Psoas muscle (tissue), 7 donors: ENCODE measurements at regions not wholly inside any gene's neighbourhood (a gene's known extent, or its start where the extent isn't known, plus 50 kb on each side); places are given as distances from the start of the nearest gene placed in this dataset.
A peak's percentile ranks its signal among the peaks of the same experiment; 100 is the strongest.

ENCODE experiments used
- ATAC-seq, 4 donors: fragments of 200-7000 bp; cut with Tn5 transposase; one replicate each; pipeline ENCODE4 v1.9.1; 2020; ENCODE audit warnings: moderate library complexity in 3 of 4, mild to moderate bottlenecking in 2 of 4
- DNase-seq, 2 donors: peaks; one replicate each; pipeline ENCODE4 v3.0.0-alpha.2; 2020
- H3K27ac ChIP-seq: fragments of 200-600 bp; one replicate; pipeline ENCODE4 v1.8.0; 2022
- H3K27me3 ChIP-seq, 3 donors: fragments of 200-600 bp in 1 of 3; one replicate each; pipeline versions ENCODE4 v1.6.1 to v1.8.0; 2013 to 2022; ENCODE audit warnings: low read length in 2 of 3, mild to moderate bottlenecking in 2 of 3, moderate library complexity in 1 of 3; ENCODE audit not compliant: insufficient read depth in 3 of 3
- H3K36me3 ChIP-seq, 2 donors: fragments of 200-600 bp in 1 of 2; one replicate each; pipeline versions ENCODE4 v1.6.1 to v1.8.0; 2013 to 2022; ENCODE audit warnings: low read depth in 1 of 2, mild to moderate bottlenecking in 1 of 2, moderate library complexity in 1 of 2; ENCODE audit not compliant: insufficient read depth in 1 of 2
- H3K4me1 ChIP-seq: fragments of 200-600 bp; one replicate; pipeline ENCODE4 v1.8.0; 2022
- H3K4me3 ChIP-seq: fragments of 200-600 bp; one replicate; pipeline ENCODE4 v1.8.0; 2022; ENCODE audit warnings: mild to moderate bottlenecking
- H3K9me3 ChIP-seq: fragments of 200-600 bp; one replicate; pipeline ENCODE4 v1.8.0; 2022
- WGBS, 3 donors: extraction: QIAGEN DNeasy Blood & Tissue Kit; methylation state at CpG; one replicate each; pipeline versions ENCODE4 v1.1.6 to v1.1.7; 2013; 5-methylcytosine and 5-hydroxymethylcytosine counted together
- intact Hi-C, 2 donors: fragments of 100-400 bp; cut with DNase I; formaldehyde crosslinking; loops; one replicate each; pipeline versions ENCODE4 v1.11.0 to v1.14.2; 2022
- TF ChIP-seq, protein P1 (sequence below): fragments of 200-600 bp; IDR thresholded peaks from one replicate; pipeline ENCODE4 v1.8.0; 2022; ENCODE audit warnings: antibody characterized with exemption
- donor health status: healthy with polysubstance abuse.
- donor health status: DM: no; HTN: no; CAD: no; lungs with moderate emphysema.
- donor health status: Bipolar disorder and iron deficiency.
- donor health status: healthy.
- donor health status: DM: yes; HTN: yes; CAD: no.
- donor health status: DM: no; HTN: no; CAD: no.
- donor health status: DM: yes; HTN: yes; CAD: no.

DNA sequence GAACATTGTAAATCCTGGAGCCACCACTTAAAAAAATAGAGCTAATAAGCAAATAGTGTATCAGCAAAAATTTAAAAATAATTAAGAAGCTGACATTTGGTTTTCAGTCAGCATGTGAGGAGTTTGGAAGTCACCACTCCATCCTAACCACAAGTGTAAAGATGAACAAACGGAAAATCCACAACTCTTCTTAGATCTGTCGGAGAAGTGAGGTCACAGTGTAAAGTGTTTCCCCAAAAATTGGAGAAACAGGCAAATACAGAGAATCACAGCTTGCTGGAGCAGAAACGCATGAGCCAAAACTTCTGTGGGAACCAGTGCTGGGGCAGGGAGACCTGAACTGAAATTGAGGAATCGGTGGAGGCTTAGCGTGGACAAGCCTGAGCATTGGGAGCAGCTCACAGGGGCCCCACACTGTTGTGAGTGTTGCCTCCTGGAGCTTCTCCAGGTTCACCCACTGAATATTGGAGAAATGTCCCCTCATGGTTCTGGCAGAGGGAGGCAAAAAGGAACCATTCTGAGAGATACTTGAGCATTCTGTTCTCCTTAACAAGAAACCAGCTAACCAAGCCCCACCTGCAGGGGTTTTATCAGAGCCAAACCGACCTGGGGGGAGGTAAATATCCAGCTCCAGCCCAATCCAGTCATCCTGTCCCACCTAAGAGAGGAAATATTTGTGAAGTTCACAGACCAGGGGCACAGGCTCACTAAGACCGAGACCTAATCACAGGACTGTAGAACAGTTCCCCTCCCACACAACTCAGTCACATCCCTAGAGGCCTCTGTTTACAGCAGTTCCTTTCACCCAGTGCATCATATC is 192.0 kb downstream of the ERMARD start:
- Histone ChIP-seq H3K9me3 (no peaks in the 10 kb centered on the region), H3K4me3 (no peak overlapping the region), H3K27ac (no peak overlapping the region), H3K27me3 (peaks cover 0 to 5% (median 0%) of the 10 kb centered on the region in 3 donors), H3K36me3 (no peaks in the 10 kb centered on the region), H3K4me1 (no peaks in the 10 kb centered on the region)
- TF ChIP-seq, protein P1, sequence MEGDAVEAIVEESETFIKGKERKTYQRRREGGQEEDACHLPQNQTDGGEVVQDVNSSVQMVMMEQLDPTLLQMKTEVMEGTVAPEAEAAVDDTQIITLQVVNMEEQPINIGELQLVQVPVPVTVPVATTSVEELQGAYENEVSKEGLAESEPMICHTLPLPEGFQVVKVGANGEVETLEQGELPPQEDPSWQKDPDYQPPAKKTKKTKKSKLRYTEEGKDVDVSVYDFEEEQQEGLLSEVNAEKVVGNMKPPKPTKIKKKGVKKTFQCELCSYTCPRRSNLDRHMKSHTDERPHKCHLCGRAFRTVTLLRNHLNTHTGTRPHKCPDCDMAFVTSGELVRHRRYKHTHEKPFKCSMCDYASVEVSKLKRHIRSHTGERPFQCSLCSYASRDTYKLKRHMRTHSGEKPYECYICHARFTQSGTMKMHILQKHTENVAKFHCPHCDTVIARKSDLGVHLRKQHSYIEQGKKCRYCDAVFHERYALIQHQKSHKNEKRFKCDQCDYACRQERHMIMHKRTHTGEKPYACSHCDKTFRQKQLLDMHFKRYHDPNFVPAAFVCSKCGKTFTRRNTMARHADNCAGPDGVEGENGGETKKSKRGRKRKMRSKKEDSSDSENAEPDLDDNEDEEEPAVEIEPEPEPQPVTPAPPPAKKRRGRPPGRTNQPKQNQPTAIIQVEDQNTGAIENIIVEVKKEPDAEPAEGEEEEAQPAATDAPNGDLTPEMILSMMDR: no peak
- DNase-seq (no peak), ATAC-seq (no peak)
- intact Hi-C loops: no loop called here
- 64 to 68% (median 65%) methylated on average over 7 of the region's 7 CpGs for WGBS, 3 donors

DNA sequence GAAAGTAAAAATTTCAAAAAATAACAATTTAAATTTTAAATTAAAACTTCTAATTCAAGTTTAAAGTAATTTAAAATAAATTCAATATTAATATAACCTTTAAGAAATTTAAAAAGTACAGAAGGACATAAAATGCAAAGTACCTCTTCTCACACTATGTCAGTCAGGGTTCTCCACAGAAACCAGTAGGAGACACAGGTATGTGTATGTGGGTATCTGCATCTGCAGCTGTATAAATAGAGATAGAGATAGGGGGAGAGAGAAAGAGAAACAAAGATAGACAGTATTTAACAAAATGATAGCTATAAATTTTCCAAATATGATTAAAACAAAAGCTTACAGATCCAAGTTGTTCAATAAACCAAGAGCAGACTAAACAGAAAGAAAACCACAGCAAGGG is 190.8 kb downstream of the ERMARD start:
- DNase-seq (no peak), ATAC-seq (no peak)
- no peak overlapping the region for H3K4me3 ChIP-seq
- H3K4me1 ChIP-seq: no peaks in the 10 kb centered on the region
- no peaks in the 10 kb centered on the region for H3K36me3 ChIP-seq
- intact Hi-C loops: no loop called here
- no peak overlapping the region for H3K27ac ChIP-seq
- TF ChIP-seq, protein P1: no peak
- H3K9me3 ChIP-seq: no peaks in the 10 kb centered on the region
- peaks cover 0 to 5% (median 0%) of the 10 kb centered on the region in 3 donors for H3K27me3 ChIP-seq

DNA sequence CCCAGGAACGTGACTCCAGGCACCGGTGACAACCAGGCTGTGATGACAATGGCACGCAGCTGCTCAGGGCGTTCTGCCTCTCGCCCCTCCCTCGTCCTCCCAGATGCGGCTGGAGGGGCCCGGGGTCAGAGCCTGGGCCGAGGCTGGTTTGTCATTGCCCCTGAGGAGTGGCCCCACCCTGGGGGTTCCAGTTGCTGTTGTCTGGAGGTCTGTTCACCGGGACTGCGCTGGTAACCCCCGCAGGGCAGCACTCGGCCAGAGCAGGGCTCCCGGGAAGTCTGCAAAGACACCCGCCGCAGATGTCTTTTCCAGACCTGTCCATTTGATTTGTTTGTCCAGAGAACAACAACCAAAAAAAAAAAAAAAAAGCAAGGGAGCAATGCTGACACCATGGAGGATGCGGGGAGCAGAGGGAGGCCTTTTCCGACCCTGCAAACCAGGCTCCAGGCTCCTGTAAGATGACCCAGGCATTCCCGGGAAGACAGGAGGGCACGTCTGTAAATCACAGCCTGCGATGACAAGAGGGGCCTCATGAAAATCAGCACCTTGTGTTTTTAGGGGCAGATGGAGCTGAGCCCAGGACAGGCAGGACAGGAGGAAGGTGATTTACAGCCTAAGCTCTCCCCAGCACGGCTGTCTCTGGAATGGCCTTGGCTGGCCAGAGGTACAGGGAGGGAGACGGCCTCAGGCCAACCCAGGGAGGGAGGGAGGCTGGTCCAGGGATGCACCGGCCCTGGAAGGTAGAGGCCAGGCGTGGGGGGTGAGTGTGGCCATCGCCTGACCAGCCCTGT is 189.3 kb downstream of the ERMARD start:
- WGBS, 3 donors: 53 to 57% (median 57%) methylated on average over 26 of the region's 26 CpGs
- peak in 2 of 4 donors; percentile 37 to 85 for ATAC-seq

GRCh38 chr6:169939554-169940164 is 188.2 kb downstream of the ERMARD start:
- no peak for DNase-seq
- TF ChIP-seq, protein P1: no peak
- WGBS, 3 donors: 92 to 95% (median 93%) methylated on average over 32 of the region's 32 CpGs
- Histone ChIP-seq H3K4me3 (no peak overlapping the region), H3K9me3 (no peaks in the 10 kb centered on the region), H3K27me3 (peaks cover 0 to 9% (median 1%) of the 10 kb centered on the region in 3 donors), H3K27ac (no peak overlapping the region), H3K4me1 (no peaks in the 10 kb centered on the region), H3K36me3 (no peaks in the 10 kb centered on the region)
- ATAC-seq: no peak
- intact Hi-C loops: no loop called here

More for the DNA sequence above, 189.3 kb downstream of the ERMARD start:
- intact Hi-C loops: no loop called here
- Histone ChIP-seq H3K27ac (no peak overlapping the region), H3K9me3 (no peaks in the 10 kb centered on the region), H3K4me3 (no peak overlapping the region), H3K27me3 (peaks cover 0 to 9% (median 0%) of the 10 kb centered on the region in 3 donors), H3K36me3 (no peaks in the 10 kb centered on the region), H3K4me1 (no peaks in the 10 kb centered on the region)
- TF ChIP-seq, protein P1: no peak
- peak in 1 of 2 donors; percentile 20 for DNase-seq
